ENCODE measurements at regions not wholly inside any gene's neighbourhood (a gene's known extent, or its start where the extent isn't known, plus 50 kb on each side); places are given as distances from the start of the nearest gene placed in this dataset.

- TF ChIP-seq POLR2A (IDR thresholded peaks at IDR 0.05) (no peak), CTCF (IDR thresholded peaks at IDR 0.05) (no peak)
Observed at GRCh38 chr9:108316066-108316465, 539.7 kb downstream of the ACTL7B start.
